GM23338 (cell line): ENCODE measurements at regions not wholly inside any gene's neighbourhood (a gene's known extent, or its start where the extent isn't known, plus 50 kb on each side); places are given as distances from the start of the nearest gene placed in this dataset.
"Not testable (repeated sequence)": the region's sequence is repeated elsewhere in the genome, so short reads cannot be mapped to it uniquely, and the experiment has no call there.

Source experiments
- CREB1 ChIP-seq: fragments of 250-450 bp; sonication (Bioruptor Pico); IDR thresholded peaks from 2 replicates; pipeline ENCODE4 v1.5.0; 2020; ENCODE audit warnings: low read depth, mild to moderate bottlenecking, moderate library complexity
- EZH2 ChIP-seq: fragments of 200-600 bp; sonication (generic); IDR thresholded peaks from one replicate; pipeline ENCODE4 v1.8.0; 2017; ENCODE audit warnings: antibody characterized with exemption, mild to moderate bottlenecking, low read depth; ENCODE audit not compliant: unreplicated experiment
- ZNF114 ChIP-seq: fragments of 250-450 bp; sonication (Bioruptor Pico); IDR thresholded peaks from 2 replicates; pipeline ENCODE4 v1.5.0; 2020; ENCODE audit warnings: mild to moderate bottlenecking, moderate library complexity
- TF ChIP-seq, protein P1 (sequence below), 2 experiments: fragments of 200-600 bp in 1 of 2; sonication (generic) in 1 of 2; conservative IDR thresholded peaks; 2 replicates each; pipeline versions ENCODE4 v1.5.1 to v1.6.1; 2016 to 2017; ENCODE audit warnings: antibody characterized with exemption in 2 of 2, low read depth in 2 of 2, mild to moderate bottlenecking in 2 of 2, moderate library complexity in 1 of 2

DNA sequence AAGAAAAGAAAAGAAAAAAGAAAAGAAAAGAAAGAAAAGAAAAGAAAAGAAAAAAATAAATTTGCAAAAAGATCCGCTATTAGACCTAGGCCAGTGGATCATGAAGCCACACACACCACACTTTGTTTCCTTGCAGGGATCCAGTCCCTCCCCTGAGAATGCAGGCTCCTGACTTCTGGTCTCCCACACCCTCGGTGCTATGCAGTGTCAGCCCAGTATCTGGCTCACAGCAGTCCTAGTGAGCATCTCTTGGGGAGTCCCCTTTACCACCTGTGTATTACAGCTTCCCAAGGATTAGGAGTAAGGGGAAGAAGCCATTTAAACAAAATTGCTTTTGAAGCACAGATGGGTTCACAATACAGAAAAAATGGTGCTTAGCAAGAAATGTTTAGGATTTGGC, 174.1 kb upstream of the IRF2BP2 start:
- TF ChIP-seq, protein P1, sequence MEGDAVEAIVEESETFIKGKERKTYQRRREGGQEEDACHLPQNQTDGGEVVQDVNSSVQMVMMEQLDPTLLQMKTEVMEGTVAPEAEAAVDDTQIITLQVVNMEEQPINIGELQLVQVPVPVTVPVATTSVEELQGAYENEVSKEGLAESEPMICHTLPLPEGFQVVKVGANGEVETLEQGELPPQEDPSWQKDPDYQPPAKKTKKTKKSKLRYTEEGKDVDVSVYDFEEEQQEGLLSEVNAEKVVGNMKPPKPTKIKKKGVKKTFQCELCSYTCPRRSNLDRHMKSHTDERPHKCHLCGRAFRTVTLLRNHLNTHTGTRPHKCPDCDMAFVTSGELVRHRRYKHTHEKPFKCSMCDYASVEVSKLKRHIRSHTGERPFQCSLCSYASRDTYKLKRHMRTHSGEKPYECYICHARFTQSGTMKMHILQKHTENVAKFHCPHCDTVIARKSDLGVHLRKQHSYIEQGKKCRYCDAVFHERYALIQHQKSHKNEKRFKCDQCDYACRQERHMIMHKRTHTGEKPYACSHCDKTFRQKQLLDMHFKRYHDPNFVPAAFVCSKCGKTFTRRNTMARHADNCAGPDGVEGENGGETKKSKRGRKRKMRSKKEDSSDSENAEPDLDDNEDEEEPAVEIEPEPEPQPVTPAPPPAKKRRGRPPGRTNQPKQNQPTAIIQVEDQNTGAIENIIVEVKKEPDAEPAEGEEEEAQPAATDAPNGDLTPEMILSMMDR (conservative IDR thresholded peaks at IDR 0.05; ENCODE audit: low read depth in 2 of 2): not testable (repeated sequence)
- TF ChIP-seq CREB1, EZH2, ZNF114: not testable (repeated sequence)
